HG02610 (cell line): ENCODE measurements at regions not wholly inside any gene's neighbourhood (a gene's known extent, or its start where the extent isn't known, plus 50 kb on each side); places are given as distances from the start of the nearest gene placed in this dataset.

Experiments
- ATAC-seq: cut with Tn5 transposase; IDR thresholded peaks from one replicate; pipeline ENCODE4 v1.9.1; 2021; ENCODE audit warnings: mild to moderate bottlenecking, moderate library complexity; ENCODE audit not compliant: unreplicated experiment

- ATAC-seq, result no peak
Measured at GRCh38 chr18:30562231-30562630, 480.3 kb downstream of the DSC3 start.

- no peak for ATAC-seq
Measured at GRCh38 chr18:30556112-30556511, 486.4 kb downstream of the DSC3 start.

- no peak for ATAC-seq
Measured at GRCh38 chr18:30545393-30545792, 497.1 kb downstream of the DSC3 start.

GRCh38 chr18:30544141-30544540 lies 498.4 kb downstream of the DSC3 start:
- ATAC-seq, result no peak

- no peak for ATAC-seq
Measured at GRCh38 chr18:30533716-30534115, 508.8 kb downstream of the DSC3 start.

GRCh38 chr18:30527917-30528316 lies 514.6 kb downstream of the DSC3 start:
- no peak for ATAC-seq

GRCh38 chr18:30527226-30527625 lies 515.3 kb downstream of the DSC3 start:
- no peak for ATAC-seq

- ATAC-seq, result no peak
Measured at GRCh38 chr18:30522288-30522929, 520.1 kb downstream of the DSC3 start.

GRCh38 chr18:30514059-30514458 lies 528.5 kb downstream of the DSC3 start:
- ATAC-seq, result no peak

GRCh38 chr18:30512872-30513271 lies 529.7 kb downstream of the DSC3 start:
- ATAC-seq, result no peak

- no peak for ATAC-seq
Measured at GRCh38 chr18:30510882-30511281, 531.7 kb downstream of the DSC3 start.

GRCh38 chr18:30501594-30501993 lies 540.9 kb downstream of the DSC3 start:
- ATAC-seq, result peak; percentile 54

- peak; percentile 76 for ATAC-seq
Measured at GRCh38 chr18:30500240-30500945, 542.1 kb downstream of the DSC3 start.

GRCh38 chr18:30499721-30500120 lies 542.8 kb downstream of the DSC3 start:
- no peak for ATAC-seq

GRCh38 chr18:30492552-30493129 lies 549.9 kb downstream of the DSC3 start:
- ATAC-seq, result no peak

GRCh38 chr18:30491815-30492551 lies 550.6 kb downstream of the DSC3 start:
- ATAC-seq, result no peak

- no peak for ATAC-seq
Measured at GRCh38 chr18:30489890-30490643, 552.5 kb downstream of the DSC3 start.

GRCh38 chr18:30487962-30488361 lies 554.6 kb downstream of the DSC3 start:
- no peak for ATAC-seq

- ATAC-seq, result no peak
Measured at GRCh38 chr18:30486856-30487255, 555.7 kb downstream of the DSC3 start.

- peak; percentile 64 for ATAC-seq
Measured at GRCh38 chr18:30485078-30485477, 557.5 kb downstream of the DSC3 start.

GRCh38 chr18:30481871-30482270 lies 560.7 kb downstream of the DSC3 start:
- no peak for ATAC-seq
